ENCODE measurements at regions not wholly inside any gene's neighbourhood (a gene's known extent, or its start where the extent isn't known, plus 50 kb on each side); places are given as distances from the start of the nearest gene placed in this dataset.
A peak's percentile ranks its signal among the peaks of the same experiment; 100 is the strongest.

- DNase-seq, result no peak
Observed at GRCh38 chrX:40268188-40268520, 170.4 kb upstream of the BCOR start.

DNA sequence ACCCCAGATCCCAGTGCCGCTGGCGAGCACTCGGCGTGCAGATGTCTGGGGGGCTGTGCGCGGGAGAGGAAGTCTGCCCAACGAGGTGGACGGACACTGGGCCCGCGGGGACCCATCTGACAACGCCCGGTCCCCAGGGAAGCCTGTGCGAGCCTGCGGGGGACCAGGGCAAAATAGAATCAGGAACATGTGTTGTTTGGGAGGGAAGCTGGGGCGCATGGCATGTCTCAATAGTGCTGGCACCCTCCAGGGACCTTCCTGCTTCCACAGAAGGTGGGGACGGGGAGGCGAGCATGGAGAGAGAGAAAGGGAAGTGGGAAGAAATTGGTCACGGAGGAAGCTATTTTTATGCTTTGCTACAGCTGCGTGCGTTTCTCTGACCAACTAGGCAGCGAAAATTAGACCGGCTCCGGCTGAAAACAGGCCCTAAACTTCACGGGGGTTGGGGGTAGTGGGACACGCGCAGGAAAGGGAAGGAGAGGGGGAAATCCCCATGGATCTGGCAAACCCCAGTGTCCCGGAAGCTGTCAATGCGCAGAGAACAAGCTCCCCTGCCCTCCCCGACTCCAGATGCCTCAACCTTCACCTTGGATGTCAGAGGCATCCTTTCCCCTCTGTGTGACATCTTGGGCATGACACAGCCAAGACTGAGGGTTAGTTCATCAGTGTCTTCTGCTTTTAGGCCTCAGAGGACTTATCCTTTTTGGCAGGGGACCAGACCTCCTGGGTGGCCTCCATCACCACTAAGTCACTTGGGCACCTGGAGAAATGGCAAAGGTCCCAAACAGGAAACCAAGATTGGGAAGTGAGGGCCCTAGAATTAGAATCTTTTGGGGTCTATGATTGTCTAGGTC lies 169.8 kb upstream of the BCOR start:
- DNase-seq, result no peak

DNA sequence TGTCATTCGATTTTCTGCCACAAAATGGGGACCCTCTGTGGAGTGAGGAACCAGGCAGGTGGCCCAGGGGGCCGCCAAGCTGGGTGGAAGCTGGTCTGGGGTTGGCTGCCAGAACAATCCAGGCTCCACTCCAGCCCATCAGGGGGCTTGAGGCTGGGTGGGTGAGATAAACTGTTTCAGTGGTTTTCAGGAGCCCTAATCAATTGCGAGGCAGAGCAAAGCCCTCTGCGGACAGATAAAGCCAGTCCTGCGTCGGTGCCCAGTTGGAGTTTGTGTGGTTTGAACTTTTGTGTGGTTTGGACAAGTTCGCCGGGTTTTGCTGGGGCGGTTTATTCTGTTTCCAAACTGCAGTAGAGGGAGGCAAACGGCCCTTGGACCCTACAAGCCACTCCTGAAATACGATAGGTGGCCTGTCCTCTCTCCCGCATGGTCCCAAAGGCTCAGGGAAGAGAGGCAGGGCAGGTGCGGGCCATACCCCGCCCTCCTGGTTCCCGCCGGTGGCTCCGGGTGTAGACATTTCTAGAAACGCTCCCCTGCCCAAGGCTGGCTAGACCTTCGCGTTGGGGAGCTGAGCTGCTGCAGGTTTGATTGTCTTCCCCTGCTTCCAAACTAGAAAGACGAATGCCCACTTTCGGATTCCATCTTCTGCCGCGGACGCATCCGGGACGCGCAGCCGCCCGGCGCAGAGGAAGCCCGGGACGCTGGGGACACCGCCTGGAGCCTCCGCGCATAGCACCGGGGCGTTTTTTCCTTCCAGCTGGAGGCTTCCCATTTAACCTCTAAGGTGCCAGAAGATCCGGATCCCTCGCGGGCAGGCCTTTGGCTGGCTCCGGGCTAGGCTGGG lies 169.0 kb upstream of the BCOR start:
- DNase-seq, result peak; percentile 73

DNA sequence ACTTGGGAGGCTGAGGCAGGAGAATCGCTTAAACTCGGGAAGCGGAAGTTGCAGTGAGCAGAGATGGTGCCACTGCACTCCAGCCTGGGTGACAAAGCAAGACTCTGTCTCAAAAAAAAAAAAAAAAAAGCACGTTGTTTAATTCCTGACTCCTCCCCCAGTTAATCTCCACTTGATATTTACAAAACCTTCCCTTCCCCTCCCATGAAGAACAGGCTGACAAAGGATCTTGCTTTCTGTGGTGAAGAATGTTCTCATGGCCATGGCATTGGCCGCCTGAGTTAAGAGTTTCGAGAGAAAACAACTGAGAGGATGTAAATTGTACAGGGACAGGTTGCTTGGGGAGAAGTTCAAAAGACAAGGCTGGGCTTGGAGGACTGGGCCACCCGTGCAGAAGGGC lies 168.2 kb upstream of the BCOR start:
- DNase-seq, result no peak

DNA sequence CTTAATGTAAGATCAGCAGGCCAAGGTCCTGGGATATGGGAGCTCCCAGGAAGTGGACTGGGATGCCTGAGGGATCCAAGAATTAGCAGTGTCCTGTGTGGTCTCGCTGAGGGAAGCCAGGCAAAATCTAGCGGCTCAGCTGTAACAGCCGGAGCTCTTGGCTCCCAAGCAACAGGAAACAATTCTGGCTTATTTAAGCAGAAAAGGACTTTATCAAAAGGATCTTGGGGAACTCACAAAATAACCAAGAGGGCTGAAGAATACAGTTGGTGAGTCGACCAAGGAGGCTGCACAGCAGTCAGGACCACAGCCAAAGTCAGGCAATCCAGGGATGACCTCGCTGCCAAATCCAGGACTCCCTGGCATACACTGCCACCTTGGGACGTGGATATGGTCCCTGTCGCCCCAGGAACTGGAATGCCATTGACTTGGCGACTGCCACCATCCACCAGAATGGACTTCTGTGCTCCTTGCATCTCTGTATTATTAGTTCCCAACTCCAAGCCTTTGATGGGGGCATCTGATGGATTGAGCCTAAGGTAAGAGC lies 165.3 kb upstream of the BCOR start:
- DNase-seq, result no peak

DNA sequence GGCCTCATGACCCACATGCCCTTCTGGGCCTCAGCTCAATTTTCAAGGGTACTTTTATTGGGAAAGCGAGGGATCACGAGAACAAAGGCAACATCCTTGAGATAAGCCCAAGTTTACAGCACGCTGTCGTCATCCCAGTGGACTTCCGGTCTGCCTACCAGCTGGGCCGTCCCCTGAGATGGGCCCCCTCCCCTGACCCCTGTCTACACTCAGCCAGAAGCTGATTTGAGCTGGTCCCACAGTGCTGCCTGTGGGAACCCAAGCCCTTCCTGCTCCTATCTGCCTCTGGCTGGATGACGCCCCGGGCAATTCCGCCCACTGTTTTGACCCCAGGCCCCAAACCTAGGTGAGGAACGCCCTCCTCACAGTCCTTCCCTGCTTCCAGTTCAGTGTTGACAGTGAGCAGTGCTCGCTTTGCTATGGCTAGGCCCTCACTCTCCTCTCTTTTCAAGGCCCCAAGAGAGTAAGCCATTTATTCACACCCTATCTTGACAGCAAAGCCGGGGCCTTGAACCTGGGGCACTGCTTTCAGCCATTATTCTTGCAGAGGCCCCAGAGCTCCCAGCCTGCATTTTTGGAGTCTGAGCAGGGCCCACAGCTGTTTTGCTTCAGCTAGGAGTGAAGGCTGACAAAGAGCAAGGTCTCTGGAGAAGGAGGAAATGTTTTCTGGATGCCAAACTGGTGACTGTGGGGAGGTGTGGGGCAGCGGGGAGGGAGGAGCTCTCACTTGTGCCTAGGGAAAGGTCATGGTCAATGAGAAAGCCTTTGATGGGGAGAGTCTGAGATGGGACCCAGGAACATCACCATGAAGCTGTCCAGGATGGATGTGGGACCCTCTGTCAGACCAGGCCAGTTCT lies 164.6 kb upstream of the BCOR start:
- no peak for DNase-seq

- no peak for DNase-seq
Observed at GRCh38 chrX:40261833-40262156, 164.0 kb upstream of the BCOR start.

DNA sequence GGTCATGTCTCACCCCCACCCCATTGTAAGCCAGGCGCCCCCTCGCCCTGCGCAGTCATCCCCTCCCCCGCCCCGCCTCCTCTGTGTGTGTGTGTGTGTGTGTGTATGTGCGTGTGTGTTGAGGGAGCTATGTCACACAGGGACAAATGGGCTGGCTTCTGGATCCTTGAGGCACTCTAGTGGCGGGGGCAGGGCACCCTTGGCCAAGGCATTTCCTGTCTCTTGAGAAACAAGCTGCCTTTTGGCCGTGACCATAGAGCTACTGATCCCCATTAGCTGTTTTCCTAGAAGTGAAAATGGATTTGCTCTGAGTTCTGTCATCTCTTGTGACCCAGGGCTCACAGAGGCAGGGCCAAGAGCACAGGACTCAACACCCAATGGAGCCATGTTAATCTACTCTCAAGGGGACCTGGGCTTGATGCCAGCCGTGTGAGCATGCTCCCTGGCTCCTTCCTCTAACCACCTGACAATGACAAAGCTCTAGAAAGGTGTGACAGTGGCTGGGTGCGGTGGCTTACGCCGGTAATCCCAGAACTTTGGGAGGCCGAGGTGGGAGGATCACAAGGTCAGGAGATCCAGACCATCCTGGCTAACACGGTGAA lies 162.5 kb upstream of the BCOR start:
- DNase-seq, result no peak

DNA sequence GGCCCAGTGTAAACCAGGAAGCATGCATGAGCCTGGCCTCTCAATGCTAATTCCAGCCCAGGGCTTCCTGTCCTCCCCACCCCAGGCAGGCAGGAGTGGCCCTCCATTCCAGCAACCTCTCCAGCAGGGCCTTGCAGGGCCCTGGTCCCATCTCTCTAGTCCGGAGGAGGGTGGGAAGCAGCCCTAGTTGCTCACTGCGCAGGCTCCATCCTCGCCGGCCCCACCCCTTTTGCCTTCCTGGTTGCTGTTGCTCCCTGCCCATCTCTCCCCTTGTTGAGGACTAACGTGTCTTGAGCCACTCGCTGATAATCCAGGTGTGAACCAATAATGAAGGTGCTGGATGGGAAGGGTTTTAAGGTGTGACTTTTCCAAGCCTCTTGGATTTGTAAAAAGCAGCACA lies 161.2 kb upstream of the BCOR start:
- DNase-seq, result no peak

DNA sequence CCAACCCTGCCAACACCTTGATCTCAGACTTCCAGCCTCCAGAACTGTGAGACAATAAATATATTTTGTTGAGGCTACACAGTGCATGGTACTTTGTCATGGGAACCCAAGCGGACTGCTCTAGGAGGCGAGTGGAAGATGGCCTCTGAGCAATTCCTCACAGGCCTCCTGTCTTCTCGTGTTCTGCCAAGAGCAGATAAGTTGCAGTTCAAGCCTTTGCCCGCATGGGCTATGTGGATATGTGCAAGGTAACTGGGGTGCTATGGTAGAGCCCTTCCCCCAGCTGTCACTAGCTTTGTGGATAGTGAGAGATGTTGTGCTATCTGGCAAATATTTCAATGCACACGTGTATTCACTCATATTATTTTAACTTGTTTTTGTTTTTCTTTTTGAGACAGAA lies 156.0 kb upstream of the BCOR start:
- no peak for DNase-seq

DNA sequence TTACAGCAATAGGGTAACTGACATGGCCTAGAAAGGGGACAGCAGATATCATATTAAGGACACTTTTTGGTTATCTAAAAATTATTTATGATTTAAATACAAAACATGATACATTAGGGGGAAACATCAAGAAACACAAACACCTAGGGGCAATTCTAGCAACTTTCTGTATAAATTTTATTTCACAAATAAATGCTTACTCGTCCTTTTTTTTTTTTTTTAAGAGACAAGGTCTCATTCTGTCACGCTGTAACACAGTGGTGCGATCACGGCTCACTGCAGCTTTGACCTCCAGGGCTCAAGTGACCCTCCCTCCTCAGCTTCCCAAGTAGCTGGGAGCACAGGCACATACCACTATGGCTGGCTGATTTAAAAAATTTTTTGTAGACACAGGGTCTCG lies 151.8 kb upstream of the BCOR start:
- no peak for DNase-seq

- no peak for DNase-seq
Observed at GRCh38 chrX:40248822-40249221, 151.1 kb upstream of the BCOR start.

DNA sequence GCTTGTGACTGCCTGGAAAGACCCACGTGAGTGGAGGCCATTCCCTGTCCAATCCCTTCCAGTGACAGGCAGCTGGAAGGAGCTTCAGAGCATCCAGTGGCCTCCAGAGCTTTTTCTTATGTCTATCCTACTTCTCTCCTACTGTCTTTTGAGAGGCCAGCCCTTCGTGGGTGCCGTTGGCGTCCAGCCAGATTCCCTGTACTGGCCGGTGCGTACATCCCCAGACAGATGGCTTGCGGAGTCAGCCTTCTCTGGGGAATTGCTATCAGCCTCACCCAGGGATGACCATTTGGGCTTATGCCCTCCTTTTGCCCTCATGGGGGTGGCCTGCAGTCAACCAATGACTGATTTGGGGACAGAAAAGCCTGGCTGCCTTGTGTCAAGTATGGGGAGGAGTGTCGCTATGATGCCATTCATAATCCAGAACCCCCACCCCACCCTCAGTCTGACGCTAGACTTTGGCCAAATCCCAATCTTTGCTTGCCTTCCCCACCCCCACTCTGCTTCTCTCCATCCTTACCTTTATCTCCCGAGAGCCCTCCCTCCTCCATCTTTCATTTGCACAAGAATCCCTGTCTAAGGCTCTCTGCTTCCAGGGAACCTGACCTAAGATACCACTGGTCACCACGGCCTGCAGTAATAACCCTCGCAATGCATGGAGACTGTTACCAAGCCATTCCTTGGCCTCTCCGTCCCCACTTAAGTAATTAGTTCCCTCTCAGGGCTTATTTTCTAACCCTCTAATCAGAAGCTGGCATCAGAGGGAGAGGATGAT lies 150.3 kb upstream of the BCOR start:
- DNase-seq, result no peak

DNA sequence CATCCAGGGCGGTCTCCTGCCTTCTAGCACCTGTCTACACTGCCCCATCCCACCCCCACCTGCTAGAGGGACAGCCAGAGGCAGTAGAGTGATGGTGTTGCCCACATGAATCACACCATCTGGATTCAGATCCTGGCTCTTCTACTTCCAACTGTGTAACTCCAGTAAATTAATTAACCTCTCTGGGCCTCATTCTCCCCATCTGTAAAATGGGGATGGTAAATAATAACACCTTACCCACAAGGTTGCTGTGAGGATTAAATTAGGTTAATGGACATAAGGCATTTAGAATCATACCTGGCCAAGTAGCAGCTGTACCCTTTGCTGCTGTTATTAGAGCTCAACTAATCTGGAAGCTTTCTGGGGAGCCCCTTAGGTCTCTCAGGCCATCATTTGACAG lies 149.6 kb upstream of the BCOR start:
- DNase-seq, result no peak

DNA sequence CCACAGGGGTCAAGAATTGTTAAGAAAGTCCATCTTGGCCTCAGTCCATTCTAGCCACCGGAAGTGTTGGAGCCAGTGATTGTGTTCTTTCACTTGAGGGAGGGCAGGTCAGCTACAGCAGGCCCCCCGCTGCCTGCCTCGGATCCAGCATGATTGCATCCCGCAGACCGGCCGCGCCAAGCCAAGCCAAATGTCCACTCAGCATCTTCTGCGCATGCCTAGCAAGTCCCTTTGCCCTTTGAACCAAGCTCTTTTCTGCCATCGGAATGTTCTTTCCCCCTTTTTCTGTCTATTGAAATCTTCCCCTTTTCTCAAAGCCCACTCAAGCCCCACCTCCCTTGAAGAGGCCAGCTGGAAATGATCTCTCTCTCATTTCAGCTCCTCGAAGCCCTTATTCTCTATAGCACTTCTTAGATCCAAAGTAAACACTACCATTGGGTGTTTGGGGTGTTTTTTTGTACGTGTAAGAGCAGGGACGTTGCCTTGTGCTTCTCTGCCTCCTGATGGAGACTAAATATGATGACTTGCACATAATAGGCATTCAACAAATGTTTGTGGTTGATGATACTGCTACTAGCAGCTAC lies 147.8 kb upstream of the BCOR start:
- DNase-seq, result no peak

GRCh38 chrX:40244980-40245379 lies 147.2 kb upstream of the BCOR start:
- DNase-seq, result peak; percentile 25

- no peak for DNase-seq
Observed at GRCh38 chrX:40243755-40244515, 146.2 kb upstream of the BCOR start.

DNA sequence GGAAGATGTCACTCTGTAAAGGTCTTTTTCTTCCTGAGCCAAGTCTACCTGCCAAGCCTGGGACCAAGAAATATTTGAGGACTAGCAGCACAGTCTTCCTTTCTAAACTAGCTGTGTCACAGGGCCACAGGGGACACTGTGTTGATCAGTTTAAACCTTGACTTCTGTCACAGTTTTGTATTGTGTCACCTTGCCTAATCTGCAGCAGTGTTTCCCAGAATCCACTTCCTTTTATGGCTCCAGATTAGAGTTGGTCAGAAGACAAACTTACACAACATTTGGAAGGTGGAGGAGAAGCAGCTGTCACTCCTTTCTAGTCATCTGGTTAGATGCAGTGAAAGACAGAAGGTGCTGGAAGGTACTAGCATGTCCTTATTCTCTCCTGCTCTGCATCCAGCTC lies 143.1 kb upstream of the BCOR start:
- no peak for DNase-seq

GRCh38 chrX:40237731-40238178 lies 140.0 kb upstream of the BCOR start:
- peak; percentile 3 for DNase-seq

- no peak for DNase-seq
Observed at GRCh38 chrX:40230646-40231045, 132.9 kb upstream of the BCOR start.

GRCh38 chrX:40227125-40227524 lies 129.4 kb upstream of the BCOR start:
- DNase-seq, result no peak

All from CD4-positive, alpha-beta T cell treated with Interleukin-17A for 4 hours (primary cell).